Small intestine (tissue), 7 donors: ENCODE measurements at regions not wholly inside any gene's neighbourhood (a gene's known extent, or its start where the extent isn't known, plus 50 kb on each side); places are given as distances from the start of the nearest gene placed in this dataset.
A peak's percentile ranks its signal among the peaks of the same experiment; 100 is the strongest.
"Not testable (repeated sequence)": the region's sequence is repeated elsewhere in the genome, so short reads cannot be mapped to it uniquely, and the experiment has no call there.

ENCODE experiments used
- DNase-seq, 2 donors: peaks; one replicate each; pipeline versions ENCODE4 v3.0.0 to v3.0.0-alpha.2; 2013
- FAIRE-seq: peaks from 2 replicates; lab custom pipeline; 2012; peaks lifted over from hg19 to GRCh38; lab: Jason Lieb, UNC
- H3K27ac ChIP-seq, 3 donors: one replicate each; pipeline ENCODE4 v1.5.1; 2013; ENCODE audit warnings: low read length in 2 of 3, mild to moderate bottlenecking in 2 of 3, control low read depth in 1 of 3, inconsistent platforms in 1 of 3, low read depth in 1 of 3, moderate library complexity in 1 of 3
- H3K27me3 ChIP-seq, 3 donors: one replicate each; pipeline ENCODE4 v1.6.1; 2013; ENCODE audit warnings: low read length in 3 of 3, inconsistent platforms in 1 of 3; ENCODE audit not compliant: control insufficient read depth in 3 of 3, insufficient read depth in 3 of 3
- H3K36me3 ChIP-seq, 3 donors: one replicate each; pipeline ENCODE4 v1.6.1; 2013; ENCODE audit warnings: low read length in 3 of 3, inconsistent platforms in 1 of 3, low read depth in 1 of 3, mild to moderate bottlenecking in 1 of 3, moderate library complexity in 1 of 3; ENCODE audit not compliant: control insufficient read depth in 3 of 3, insufficient read depth in 2 of 3
- H3K4me1 ChIP-seq, 3 donors: one replicate each; pipeline ENCODE4 v1.6.1; 2013; ENCODE audit warnings: low read length in 2 of 3, inconsistent platforms in 1 of 3, low read depth in 1 of 3, mild to moderate bottlenecking in 1 of 3, moderate library complexity in 1 of 3; ENCODE audit not compliant: control insufficient read depth in 3 of 3, insufficient read depth in 2 of 3
- H3K4me3 ChIP-seq, 3 donors: one replicate each; pipeline ENCODE4 v1.5.1; 2013; ENCODE audit warnings: low read length in 3 of 3, control low read depth in 1 of 3, inconsistent platforms in 1 of 3, low read depth in 1 of 3, mild to moderate bottlenecking in 1 of 3, moderate library complexity in 1 of 3
- H3K9me3 ChIP-seq, 2 donors: one replicate each; pipeline ENCODE4 v1.6.1; 2013; ENCODE audit warnings: low read depth in 1 of 2, low read length in 1 of 2; ENCODE audit not compliant: control insufficient read depth in 2 of 2, insufficient read depth in 1 of 2
- WGBS, 3 donors: extraction: QIAGEN DNeasy Blood & Tissue Kit; methylation state at CpG; one replicate each; pipeline ENCODE4 v1.1.7; 2013; 5-methylcytosine and 5-hydroxymethylcytosine counted together
- donor health status: healthy with polysubstance abuse.
- donor health status: control.
- donor health status: control.
- donor health status: Bipolar disorder and iron deficiency.
- donor health status: healthy.

- H3K4me1 ChIP-seq, H3K36me3 ChIP-seq, H3K9me3 ChIP-seq, H3K27me3 ChIP-seq, H3K27ac ChIP-seq, FAIRE-seq, H3K4me3 ChIP-seq, DNase-seq: not testable (repeated sequence)
- WGBS, 3 donors: 79 to 92% (median 87%) methylated on average over 2 of the region's 2 CpGs
Measured at GRCh38 chr9:107763469-107763868, 273.9 kb upstream of the KLF4 start.

GRCh38 chr9:107761307-107761706, 271.7 kb upstream of the KLF4 start:
- Histone ChIP-seq H3K9me3 (no peaks in the 10 kb centered on the region), H3K36me3 (no peaks in the 10 kb centered on the region), H3K4me1 (no peaks in the 10 kb centered on the region), H3K27me3 (no peaks in the 10 kb centered on the region), H3K27ac (no peak overlapping the region), H3K4me3 (no peak overlapping the region)
- peak; percentile 24 to 61 for DNase-seq
- FAIRE-seq: no peak
- whole genome bisulfite sequencing, 3 donors: 14 to 64% (median 41%) methylated on average over 2 of the region's 2 CpGs

GRCh38 chr9:107760469-107761242, 271.1 kb upstream of the KLF4 start:
- Histone ChIP-seq H3K27ac (peak overlapping the region in 1 of 3 donors; percentile 57), H3K9me3 (no peaks in the 10 kb centered on the region), H3K36me3 (no peaks in the 10 kb centered on the region), H3K4me3 (no peak overlapping the region), H3K27me3 (no peaks in the 10 kb centered on the region), H3K4me1 (peaks cover 0 to 2% (median 0%) of the 10 kb centered on the region in 3 donors)
- WGBS, 3 donors: 52 to 83% (median 70%) methylated on average over 12 of the region's 12 CpGs
- FAIRE-seq: no peak
- peak in 1 of 2 donors; percentile 8 for DNase-seq

GRCh38 chr9:107759823-107760166, 270.2 kb upstream of the KLF4 start:
- Histone ChIP-seq H3K36me3 (no peaks in the 10 kb centered on the region), H3K9me3 (no peaks in the 10 kb centered on the region), H3K4me1 (peaks cover 0 to 8% (median 0%) of the 10 kb centered on the region in 3 donors), H3K4me3 (no peak overlapping the region), H3K27me3 (no peaks in the 10 kb centered on the region), H3K27ac (no peak overlapping the region)
- FAIRE-seq (no peak), DNase-seq (no peak)
- 65 to 82% (median 75%) methylated on average over 5 of the region's 5 CpGs for WGBS, 3 donors

GRCh38 chr9:107759009-107759822, 269.6 kb upstream of the KLF4 start:
- Histone ChIP-seq H3K27me3 (no peaks in the 10 kb centered on the region), H3K4me1 (peaks cover 0 to 8% (median 0%) of the 10 kb centered on the region in 3 donors), H3K4me3 (no peak overlapping the region), H3K36me3 (no peaks in the 10 kb centered on the region), H3K9me3 (no peaks in the 10 kb centered on the region), H3K27ac (no peak overlapping the region)
- DNase-seq (no peak), FAIRE-seq (no peak)
- 62 to 80% (median 65%) methylated on average over 5 of the region's 5 CpGs for WGBS, 3 donors

GRCh38 chr9:107756091-107756490, 266.5 kb upstream of the KLF4 start:
- no peak for FAIRE-seq

GRCh38 chr9:107755246-107755645, 265.7 kb upstream of the KLF4 start:
- H3K4me3 ChIP-seq: no peak overlapping the region
- H3K27me3 ChIP-seq: no peaks in the 10 kb centered on the region
- DNase-seq (peak; percentile 84 to 85), FAIRE-seq (no peak)
- H3K27ac ChIP-seq: peak overlapping the region in 2 of 3 donors; percentile 41 to 52
- no peaks in the 10 kb centered on the region for H3K36me3 ChIP-seq
- WGBS, 3 donors: 12 to 46% (median 27%) methylated on average over 4 of the region's 4 CpGs
- peaks cover 3 to 22% (median 9%) of the 10 kb centered on the region in 3 donors for H3K4me1 ChIP-seq
- no peaks in the 10 kb centered on the region for H3K9me3 ChIP-seq

More at GRCh38 chr9:107756091-107756490, 266.5 kb upstream of the KLF4 start:
- Histone ChIP-seq H3K27me3 (no peaks in the 10 kb centered on the region), H3K36me3 (no peaks in the 10 kb centered on the region), H3K9me3 (no peaks in the 10 kb centered on the region), H3K27ac (no peak overlapping the region), H3K4me1 (peaks cover 2 to 22% (median 7%) of the 10 kb centered on the region in 3 donors), H3K4me3 (no peak overlapping the region)
- WGBS, 3 donors: 89 to 93% (median 91%) methylated on average over 1 of the region's 1 CpG
- DNase-seq: no peak

- FAIRE-seq: no peak
- peak; percentile 90 to 95 for DNase-seq
- no peaks in the 10 kb centered on the region for H3K9me3 ChIP-seq
- no peaks in the 10 kb centered on the region for H3K27me3 ChIP-seq
- no peak overlapping the region for H3K4me3 ChIP-seq
- 10 to 35% (median 20%) methylated on average over 5 of the region's 5 CpGs for WGBS, 3 donors
- no peaks in the 10 kb centered on the region for H3K36me3 ChIP-seq
- H3K27ac ChIP-seq: peak overlapping the region; percentile 75 to 88 (median 76)
- H3K4me1 ChIP-seq: peaks cover 3 to 22% (median 18%) of the 10 kb centered on the region in 3 donors
Measured at GRCh38 chr9:107751567-107752210, 262.1 kb upstream of the KLF4 start.
